A549 (cell line): ENCODE measurements at regions not wholly inside any gene's neighbourhood (a gene's known extent, or its start where the extent isn't known, plus 50 kb on each side); places are given as distances from the start of the nearest gene placed in this dataset.

Experiments used
- CTCF ChIP-seq: fragments of >200 bp; sonication (Bioruptor Twin); formaldehyde crosslinking; IDR thresholded peaks from 3 replicates; pipeline ENCODE4 v1.5.1; 2016
- EP300 ChIP-seq, 2 experiments: fragments of >200 bp; sonication (Bioruptor Twin); formaldehyde crosslinking; IDR thresholded peaks; 2 replicates in 1 of 2; 3 replicates in 1 of 2; pipeline ENCODE4 v1.6.1; 2016 to 2017
- FOSL2 ChIP-seq, 2 experiments: fragments of 450-650 bp in 1 of 2; fragments of >200 bp in 1 of 2; sonication (Bioruptor Twin) in 1 of 2; formaldehyde crosslinking; IDR thresholded peaks; 2 replicates each; pipeline versions ENCODE4 v1.5.0 to v1.6.1; 2016 to 2020; ENCODE audit warnings: mild to moderate bottlenecking in 1 of 2, moderate library complexity in 1 of 2
- MYC ChIP-seq: IDR thresholded peaks from 2 replicates; pipeline ENCODE4 v1.6.1; 2012; ENCODE audit warnings: mild to moderate bottlenecking, inconsistent platforms, low read length, improper control_type of control experiment, borderline replicate concordance
- PHF8 ChIP-seq: fragments of 200-600 bp; sonication (generic); IDR thresholded peaks from 2 replicates; pipeline ENCODE4 v1.6.1; 2016; ENCODE audit warnings: low read depth, mild to moderate bottlenecking, antibody characterized with exemption, moderate library complexity, borderline replicate concordance
- ZC3H11A ChIP-seq: fragments of 450-650 bp; IDR thresholded peaks from 2 replicates; pipeline ENCODE4 v1.6.1; 2014; ENCODE audit warnings: antibody characterized with exemption, mild to moderate bottlenecking

- TF ChIP-seq FOSL2 (IDR thresholded peaks at IDR 0.05) (no peak), FOSL2 (CRISPR knock-in tag; IDR thresholded peaks at IDR 0.05) (no peak), CTCF (no peak), PHF8 (no peak), ZC3H11A (no peak), EP300 (IDR thresholded peaks at IDR 0.05) (no peak), MYC (no peak)
Observed at GRCh38 chr2:217650229-217650628, 352.6 kb downstream of the TNS1 start.
